GM12872 (cell line): ENCODE measurements at regions not wholly inside any gene's neighbourhood (a gene's known extent, or its start where the extent isn't known, plus 50 kb on each side); places are given as distances from the start of the nearest gene placed in this dataset.

ENCODE experiments used
- TF ChIP-seq, protein P1 (sequence below): IDR thresholded peaks from 3 replicates; pipeline ENCODE4 v1.5.1; 2011; ENCODE audit warnings: low read depth, mild to moderate bottlenecking, low read length, moderate library complexity; ENCODE audit not compliant: insufficient read depth

- TF ChIP-seq, protein P1, sequence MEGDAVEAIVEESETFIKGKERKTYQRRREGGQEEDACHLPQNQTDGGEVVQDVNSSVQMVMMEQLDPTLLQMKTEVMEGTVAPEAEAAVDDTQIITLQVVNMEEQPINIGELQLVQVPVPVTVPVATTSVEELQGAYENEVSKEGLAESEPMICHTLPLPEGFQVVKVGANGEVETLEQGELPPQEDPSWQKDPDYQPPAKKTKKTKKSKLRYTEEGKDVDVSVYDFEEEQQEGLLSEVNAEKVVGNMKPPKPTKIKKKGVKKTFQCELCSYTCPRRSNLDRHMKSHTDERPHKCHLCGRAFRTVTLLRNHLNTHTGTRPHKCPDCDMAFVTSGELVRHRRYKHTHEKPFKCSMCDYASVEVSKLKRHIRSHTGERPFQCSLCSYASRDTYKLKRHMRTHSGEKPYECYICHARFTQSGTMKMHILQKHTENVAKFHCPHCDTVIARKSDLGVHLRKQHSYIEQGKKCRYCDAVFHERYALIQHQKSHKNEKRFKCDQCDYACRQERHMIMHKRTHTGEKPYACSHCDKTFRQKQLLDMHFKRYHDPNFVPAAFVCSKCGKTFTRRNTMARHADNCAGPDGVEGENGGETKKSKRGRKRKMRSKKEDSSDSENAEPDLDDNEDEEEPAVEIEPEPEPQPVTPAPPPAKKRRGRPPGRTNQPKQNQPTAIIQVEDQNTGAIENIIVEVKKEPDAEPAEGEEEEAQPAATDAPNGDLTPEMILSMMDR: no peak
These were observed 111.0 kb downstream of the ENGASE start for GRCh38 chr17:79185671-79186070.

DNA sequence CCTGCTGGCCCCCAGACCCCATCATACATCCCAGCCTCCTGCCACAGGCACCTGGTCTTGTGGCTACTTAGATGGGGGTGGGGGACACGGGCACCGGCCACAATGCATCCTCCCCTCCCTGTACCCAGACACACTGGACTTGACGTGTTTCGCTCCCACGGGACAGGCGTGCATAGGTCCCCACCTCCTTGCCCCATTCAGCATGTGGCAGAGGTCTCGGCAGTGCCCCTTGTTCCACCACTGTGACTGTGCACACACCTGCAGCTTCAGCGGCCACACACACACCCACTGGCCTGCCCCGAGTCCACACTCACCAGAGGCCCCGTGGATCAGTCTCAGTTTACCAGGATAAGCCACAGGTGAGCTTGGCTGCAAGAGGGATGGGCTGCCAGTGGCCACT, 109.6 kb downstream of the ENGASE start:
- TF ChIP-seq, protein P1: no peak

- TF ChIP-seq, protein P1: no peak
These were observed 108.9 kb downstream of the ENGASE start for GRCh38 chr17:79183293-79184158.

GRCh38 chr17:79183043-79183292, 108.3 kb downstream of the ENGASE start:
- TF ChIP-seq, protein P1: no peak

- TF ChIP-seq, protein P1: no peak
These were observed 107.8 kb downstream of the ENGASE start for GRCh38 chr17:79182176-79183042.

GRCh38 chr17:79180358-79181005, 105.9 kb downstream of the ENGASE start:
- TF ChIP-seq, protein P1: no peak

GRCh38 chr17:79179334-79179733, 104.7 kb downstream of the ENGASE start:
- TF ChIP-seq, protein P1: no peak
